Liver (tissue), 8 donors: ENCODE measurements at regions not wholly inside any gene's neighbourhood (a gene's known extent, or its start where the extent isn't known, plus 50 kb on each side); places are given as distances from the start of the nearest gene placed in this dataset.

ENCODE experiments used
- DNase-seq: peaks from one replicate; pipeline ENCODE4 v3.0.0-alpha.2; 2017; ENCODE audit warnings: low spot score
- H3K27ac ChIP-seq, 2 donors: one replicate each; pipeline ENCODE4 v1.7.0; 2013; ENCODE audit warnings: inconsistent platforms in 2 of 2, low read length in 2 of 2, control low read depth in 1 of 2, low read depth in 1 of 2, mild to moderate bottlenecking in 1 of 2
- H3K27me3 ChIP-seq, 4 donors: one replicate each; pipeline versions ENCODE4 v1.6.1 to v1.7.0; 2013; ENCODE audit warnings: low read length in 3 of 4, inconsistent platforms in 1 of 4, mild to moderate bottlenecking in 1 of 4, moderate library complexity in 1 of 4; ENCODE audit not compliant: control insufficient read depth in 4 of 4, insufficient read depth in 4 of 4
- H3K36me3 ChIP-seq, 4 donors: one replicate each; pipeline versions ENCODE4 v1.6.1 to v1.7.0; 2013; ENCODE audit warnings: low read length in 3 of 4, mild to moderate bottlenecking in 3 of 4, low read depth in 1 of 4, moderate library complexity in 1 of 4; ENCODE audit not compliant: control insufficient read depth in 4 of 4, insufficient read depth in 3 of 4
- H3K4me1 ChIP-seq, 4 donors: one replicate each; pipeline versions ENCODE4 v1.6.1 to v1.7.0; 2013; ENCODE audit warnings: low read length in 3 of 4, mild to moderate bottlenecking in 3 of 4, moderate library complexity in 1 of 4; ENCODE audit not compliant: control insufficient read depth in 4 of 4, insufficient read depth in 4 of 4
- H3K4me3 ChIP-seq, 3 donors: one replicate each; pipeline versions ENCODE4 v1.6.1 to v1.7.0; 2013; ENCODE audit warnings: low read length in 3 of 3, control low read depth in 1 of 3, low read depth in 1 of 3, mild to moderate bottlenecking in 1 of 3
- H3K9ac ChIP-seq, 2 donors: one replicate each; pipeline ENCODE4 v1.7.0; 2013; ENCODE audit warnings: low read length in 2 of 2, mild to moderate bottlenecking in 2 of 2, moderate library complexity in 2 of 2, control low read depth in 1 of 2, low read depth in 1 of 2
- H3K9me3 ChIP-seq, 4 donors: one replicate each; pipeline versions ENCODE4 v1.6.1 to v1.7.0; 2013; ENCODE audit warnings: low read length in 3 of 4; ENCODE audit not compliant: control insufficient read depth in 4 of 4
- EGR1 ChIP-seq, 2 donors: IDR thresholded peaks; 2 replicates each; pipeline ENCODE4 v1.6.1; 2016 to 2018; ENCODE audit warnings: antibody characterized with exemption in 2 of 2, low read depth in 2 of 2
- FOXA1 ChIP-seq: IDR thresholded peaks from 2 replicates; pipeline ENCODE4 v1.6.1; 2016; ENCODE audit warnings: antibody characterized with exemption
- FOXA2 ChIP-seq: IDR thresholded peaks from 2 replicates; pipeline ENCODE4 v1.6.1; 2016; ENCODE audit warnings: antibody characterized with exemption
- GABPA ChIP-seq, 2 donors: IDR thresholded peaks in 1 of 2; conservative IDR thresholded peaks in 1 of 2; 2 replicates each; pipeline ENCODE4 v1.6.1; 2016; ENCODE audit warnings: antibody characterized with exemption in 2 of 2, mild to moderate bottlenecking in 1 of 2, moderate library complexity in 1 of 2
- HNF4A ChIP-seq, 2 donors: conservative IDR thresholded peaks; 2 replicates each; pipeline ENCODE4 v1.6.1; 2016; ENCODE audit warnings: antibody characterized with exemption in 2 of 2, mild to moderate bottlenecking in 2 of 2
- HNF4G ChIP-seq: IDR thresholded peaks from 2 replicates; pipeline ENCODE4 v1.6.1; 2016; ENCODE audit warnings: antibody characterized with exemption
- JUND ChIP-seq, 2 donors: IDR thresholded peaks; 2 replicates each; pipeline ENCODE4 v1.6.1; 2016; ENCODE audit warnings: antibody characterized with exemption in 2 of 2
- NR2F2 ChIP-seq: IDR thresholded peaks from 2 replicates; pipeline ENCODE4 v1.6.1; 2016; ENCODE audit warnings: antibody characterized with exemption
- RAD21 ChIP-seq, 2 donors: IDR thresholded peaks; 2 replicates each; pipeline ENCODE4 v1.6.1; 2016; ENCODE audit warnings: antibody characterized with exemption in 2 of 2, mild to moderate bottlenecking in 2 of 2
- RXRA ChIP-seq, 2 donors: IDR thresholded peaks; 2 replicates each; pipeline ENCODE4 v1.6.1; 2017 to 2018; ENCODE audit warnings: antibody characterized with exemption in 2 of 2, mild to moderate bottlenecking in 1 of 2
- SP1 ChIP-seq: IDR thresholded peaks from 2 replicates; pipeline ENCODE4 v1.6.1; 2018; ENCODE audit warnings: antibody characterized with exemption, mild to moderate bottlenecking
- TAF1 ChIP-seq: conservative IDR thresholded peaks from 2 replicates; pipeline ENCODE4 v1.6.1; 2016; ENCODE audit warnings: antibody characterized with exemption, mild to moderate bottlenecking
- YY1 ChIP-seq: IDR thresholded peaks from 2 replicates; pipeline ENCODE4 v1.6.1; 2016; ENCODE audit warnings: antibody characterized with exemption, mild to moderate bottlenecking
- WGBS: extraction: QIAGEN DNeasy Blood & Tissue Kit; methylation state at CpG from one replicate; pipeline ENCODE4 v1.1.7; 2013; 5-methylcytosine and 5-hydroxymethylcytosine counted together
- TF ChIP-seq, protein P1 (sequence below): IDR thresholded peaks from 2 replicates; pipeline ENCODE4 v1.6.1; 2016; ENCODE audit warnings: antibody characterized with exemption
- TF ChIP-seq, protein P2 (sequence below): fragments of 150-350 bp; IDR thresholded peaks from 2 replicates; pipeline ENCODE4 v1.5.1; 2017; ENCODE audit warnings: improper control_type of control experiment, low read depth, low read length; ENCODE audit not compliant: missing input control
- TF ChIP-seq, protein P3 (sequence below): IDR thresholded peaks from 2 replicates; pipeline ENCODE4 v1.6.1; 2016; ENCODE audit warnings: antibody characterized with exemption
- TF ChIP-seq, protein P4 (sequence below): IDR thresholded peaks from 2 replicates; pipeline ENCODE4 v1.6.1; 2016; ENCODE audit warnings: antibody characterized with exemption, mild to moderate bottlenecking
- TF ChIP-seq, protein P5 (sequence below): IDR thresholded peaks from 2 replicates; pipeline ENCODE4 v1.6.1; 2016; ENCODE audit warnings: antibody characterized with exemption
- donor health status: healthy.
- donor health status: healthy.
- donor health status: healthy.
- donor health status: healthy.
- donor health status: healthy.

DNA sequence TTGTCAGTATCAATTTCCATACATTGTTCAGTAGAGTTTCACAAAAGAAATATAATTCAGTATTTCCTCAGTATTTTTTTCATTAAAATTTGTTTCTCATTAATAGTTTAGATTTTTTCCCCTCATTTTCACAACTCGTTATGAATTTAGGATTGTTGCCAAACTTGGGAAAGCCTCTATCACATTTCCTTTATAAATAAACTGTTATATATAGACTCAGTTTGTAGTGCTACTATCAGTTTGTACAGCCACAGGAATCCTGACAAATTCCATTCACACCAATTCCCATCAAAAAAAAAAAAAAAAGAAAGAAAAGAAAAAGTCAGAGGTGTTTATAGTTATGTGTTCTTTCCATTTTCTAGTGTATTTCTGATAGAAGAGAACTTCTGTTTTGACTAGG, 123.3 kb upstream of the DCC start:
- H3K9me3 ChIP-seq, result peaks cover 0 to 3% (median 0%) of the 10 kb centered on the region in 4 donors
- WGBS, result 61% methylated on average over 1 of the region's 1 CpG
- no peaks in the 10 kb centered on the region for H3K4me1 ChIP-seq
- DNase-seq, result no peak
- H3K9ac ChIP-seq, result no peak overlapping the region
- no peaks in the 10 kb centered on the region for H3K36me3 ChIP-seq
- H3K27ac ChIP-seq, result no peak overlapping the region
- no peak overlapping the region for H3K4me3 ChIP-seq
- no peaks in the 10 kb centered on the region for H3K27me3 ChIP-seq
- no peak for TF ChIP-seq SP1
- TF ChIP-seq, protein P1, sequence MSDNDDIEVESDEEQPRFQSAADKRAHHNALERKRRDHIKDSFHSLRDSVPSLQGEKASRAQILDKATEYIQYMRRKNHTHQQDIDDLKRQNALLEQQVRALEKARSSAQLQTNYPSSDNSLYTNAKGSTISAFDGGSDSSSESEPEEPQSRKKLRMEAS, result no peak
- TF ChIP-seq, protein P2, sequence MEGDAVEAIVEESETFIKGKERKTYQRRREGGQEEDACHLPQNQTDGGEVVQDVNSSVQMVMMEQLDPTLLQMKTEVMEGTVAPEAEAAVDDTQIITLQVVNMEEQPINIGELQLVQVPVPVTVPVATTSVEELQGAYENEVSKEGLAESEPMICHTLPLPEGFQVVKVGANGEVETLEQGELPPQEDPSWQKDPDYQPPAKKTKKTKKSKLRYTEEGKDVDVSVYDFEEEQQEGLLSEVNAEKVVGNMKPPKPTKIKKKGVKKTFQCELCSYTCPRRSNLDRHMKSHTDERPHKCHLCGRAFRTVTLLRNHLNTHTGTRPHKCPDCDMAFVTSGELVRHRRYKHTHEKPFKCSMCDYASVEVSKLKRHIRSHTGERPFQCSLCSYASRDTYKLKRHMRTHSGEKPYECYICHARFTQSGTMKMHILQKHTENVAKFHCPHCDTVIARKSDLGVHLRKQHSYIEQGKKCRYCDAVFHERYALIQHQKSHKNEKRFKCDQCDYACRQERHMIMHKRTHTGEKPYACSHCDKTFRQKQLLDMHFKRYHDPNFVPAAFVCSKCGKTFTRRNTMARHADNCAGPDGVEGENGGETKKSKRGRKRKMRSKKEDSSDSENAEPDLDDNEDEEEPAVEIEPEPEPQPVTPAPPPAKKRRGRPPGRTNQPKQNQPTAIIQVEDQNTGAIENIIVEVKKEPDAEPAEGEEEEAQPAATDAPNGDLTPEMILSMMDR, result no peak
- TF ChIP-seq, protein P3, sequence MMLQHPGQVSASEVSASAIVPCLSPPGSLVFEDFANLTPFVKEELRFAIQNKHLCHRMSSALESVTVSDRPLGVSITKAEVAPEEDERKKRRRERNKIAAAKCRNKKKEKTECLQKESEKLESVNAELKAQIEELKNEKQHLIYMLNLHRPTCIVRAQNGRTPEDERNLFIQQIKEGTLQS, result no peak
- TF ChIP-seq RAD21 (IDR thresholded peaks at IDR 0.05), result no peak
- no peak for TF ChIP-seq FOXA2
- no peak for TF ChIP-seq EGR1 (IDR thresholded peaks at IDR 0.05; ENCODE audit: low read depth in 2 of 2)
- TF ChIP-seq JUND (IDR thresholded peaks at IDR 0.05), result no peak
- no peak for TF ChIP-seq NR2F2
- TF ChIP-seq HNF4A (conservative IDR thresholded peaks at IDR 0.05), result no peak
- no peak for TF ChIP-seq RXRA (IDR thresholded peaks at IDR 0.05)
- TF ChIP-seq YY1, result no peak
- TF ChIP-seq TAF1, result no peak
- no peak for TF ChIP-seq HNF4G
- no peak for TF ChIP-seq FOXA1
- no peak for TF ChIP-seq GABPA (IDR thresholded peaks at IDR 0.05 in 1 of 2, conservative IDR thresholded peaks at IDR 0.05 in 1 of 2)
- TF ChIP-seq, protein P4, sequence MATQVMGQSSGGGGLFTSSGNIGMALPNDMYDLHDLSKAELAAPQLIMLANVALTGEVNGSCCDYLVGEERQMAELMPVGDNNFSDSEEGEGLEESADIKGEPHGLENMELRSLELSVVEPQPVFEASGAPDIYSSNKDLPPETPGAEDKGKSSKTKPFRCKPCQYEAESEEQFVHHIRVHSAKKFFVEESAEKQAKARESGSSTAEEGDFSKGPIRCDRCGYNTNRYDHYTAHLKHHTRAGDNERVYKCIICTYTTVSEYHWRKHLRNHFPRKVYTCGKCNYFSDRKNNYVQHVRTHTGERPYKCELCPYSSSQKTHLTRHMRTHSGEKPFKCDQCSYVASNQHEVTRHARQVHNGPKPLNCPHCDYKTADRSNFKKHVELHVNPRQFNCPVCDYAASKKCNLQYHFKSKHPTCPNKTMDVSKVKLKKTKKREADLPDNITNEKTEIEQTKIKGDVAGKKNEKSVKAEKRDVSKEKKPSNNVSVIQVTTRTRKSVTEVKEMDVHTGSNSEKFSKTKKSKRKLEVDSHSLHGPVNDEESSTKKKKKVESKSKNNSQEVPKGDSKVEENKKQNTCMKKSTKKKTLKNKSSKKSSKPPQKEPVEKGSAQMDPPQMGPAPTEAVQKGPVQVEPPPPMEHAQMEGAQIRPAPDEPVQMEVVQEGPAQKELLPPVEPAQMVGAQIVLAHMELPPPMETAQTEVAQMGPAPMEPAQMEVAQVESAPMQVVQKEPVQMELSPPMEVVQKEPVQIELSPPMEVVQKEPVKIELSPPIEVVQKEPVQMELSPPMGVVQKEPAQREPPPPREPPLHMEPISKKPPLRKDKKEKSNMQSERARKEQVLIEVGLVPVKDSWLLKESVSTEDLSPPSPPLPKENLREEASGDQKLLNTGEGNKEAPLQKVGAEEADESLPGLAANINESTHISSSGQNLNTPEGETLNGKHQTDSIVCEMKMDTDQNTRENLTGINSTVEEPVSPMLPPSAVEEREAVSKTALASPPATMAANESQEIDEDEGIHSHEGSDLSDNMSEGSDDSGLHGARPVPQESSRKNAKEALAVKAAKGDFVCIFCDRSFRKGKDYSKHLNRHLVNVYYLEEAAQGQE, result no peak
- TF ChIP-seq, protein P5, sequence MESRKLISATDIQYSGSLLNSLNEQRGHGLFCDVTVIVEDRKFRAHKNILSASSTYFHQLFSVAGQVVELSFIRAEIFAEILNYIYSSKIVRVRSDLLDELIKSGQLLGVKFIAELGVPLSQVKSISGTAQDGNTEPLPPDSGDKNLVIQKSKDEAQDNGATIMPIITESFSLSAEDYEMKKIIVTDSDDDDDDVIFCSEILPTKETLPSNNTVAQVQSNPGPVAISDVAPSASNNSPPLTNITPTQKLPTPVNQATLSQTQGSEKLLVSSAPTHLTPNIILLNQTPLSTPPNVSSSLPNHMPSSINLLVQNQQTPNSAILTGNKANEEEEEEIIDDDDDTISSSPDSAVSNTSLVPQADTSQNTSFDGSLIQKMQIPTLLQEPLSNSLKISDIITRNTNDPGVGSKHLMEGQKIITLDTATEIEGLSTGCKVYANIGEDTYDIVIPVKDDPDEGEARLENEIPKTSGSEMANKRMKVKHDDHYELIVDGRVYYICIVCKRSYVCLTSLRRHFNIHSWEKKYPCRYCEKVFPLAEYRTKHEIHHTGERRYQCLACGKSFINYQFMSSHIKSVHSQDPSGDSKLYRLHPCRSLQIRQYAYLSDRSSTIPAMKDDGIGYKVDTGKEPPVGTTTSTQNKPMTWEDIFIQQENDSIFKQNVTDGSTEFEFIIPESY, result no peak
